Activated CD4-positive, CD25-positive, alpha-beta regulatory T cell treated with anti-CD3 and anti-CD28 coated beads, Interleukin-2, amount 50 U/mL, for 24 hours (primary cell): ENCODE measurements at regions not wholly inside any gene's neighbourhood (a gene's known extent, or its start where the extent isn't known, plus 50 kb on each side); places are given as distances from the start of the nearest gene placed in this dataset.

Experiments used
- ATAC-seq, 2 donors: fragments of 150-1000 bp; cut with Tn5 transposase; one replicate each; pipeline ENCODE4 v1.10.0; 2021; ENCODE audit warnings: mild to moderate bottlenecking in 1 of 2, moderate library complexity in 1 of 2

GRCh38 chr5:4540375-4541173, 599.6 kb upstream of the ADAMTS16 start:
- no peak for ATAC-seq

- ATAC-seq = no peak
Measured at GRCh38 chr5:4541334-4541733, 598.8 kb upstream of the ADAMTS16 start.

- ATAC-seq = no peak
Measured at GRCh38 chr5:4542145-4542778, 597.9 kb upstream of the ADAMTS16 start.

GRCh38 chr5:4544049-4544670, 596.0 kb upstream of the ADAMTS16 start:
- no peak for ATAC-seq

GRCh38 chr5:4547547-4547946, 592.6 kb upstream of the ADAMTS16 start:
- ATAC-seq = no peak

- no peak for ATAC-seq
Measured at GRCh38 chr5:4548341-4548740, 591.8 kb upstream of the ADAMTS16 start.

GRCh38 chr5:4549351-4549750, 590.8 kb upstream of the ADAMTS16 start:
- ATAC-seq = no peak

- no peak for ATAC-seq
Measured at GRCh38 chr5:4551034-4551433, 589.1 kb upstream of the ADAMTS16 start.

- no peak for ATAC-seq
Measured at GRCh38 chr5:4553130-4553529, 587.0 kb upstream of the ADAMTS16 start.

- ATAC-seq = no peak
Measured at GRCh38 chr5:4553978-4554377, 586.2 kb upstream of the ADAMTS16 start.

- no peak for ATAC-seq
Measured at GRCh38 chr5:4555725-4556285, 584.3 kb upstream of the ADAMTS16 start.

GRCh38 chr5:4561403-4561802, 578.7 kb upstream of the ADAMTS16 start:
- ATAC-seq = no peak

GRCh38 chr5:4563400-4563799, 576.7 kb upstream of the ADAMTS16 start:
- ATAC-seq = no peak

GRCh38 chr5:4570047-4570995, 569.8 kb upstream of the ADAMTS16 start:
- ATAC-seq = no peak

GRCh38 chr5:4571248-4571948, 568.7 kb upstream of the ADAMTS16 start:
- no peak for ATAC-seq

- no peak for ATAC-seq
Measured at GRCh38 chr5:4572311-4573100, 567.6 kb upstream of the ADAMTS16 start.

GRCh38 chr5:4575608-4576007, 564.5 kb upstream of the ADAMTS16 start:
- ATAC-seq = no peak

- ATAC-seq = no peak
Measured at GRCh38 chr5:4576161-4576748, 563.9 kb upstream of the ADAMTS16 start.

GRCh38 chr5:4576908-4577307, 563.2 kb upstream of the ADAMTS16 start:
- no peak for ATAC-seq

- ATAC-seq = no peak
Measured at GRCh38 chr5:4579679-4580078, 560.5 kb upstream of the ADAMTS16 start.

GRCh38 chr5:4580772-4581171, 559.4 kb upstream of the ADAMTS16 start:
- no peak for ATAC-seq
